Fibroblast of upper back skin (primary cell): ENCODE measurements at regions not wholly inside any gene's neighbourhood (a gene's known extent, or its start where the extent isn't known, plus 50 kb on each side); places are given as distances from the start of the nearest gene placed in this dataset.
A peak's percentile ranks its signal among the peaks of the same experiment; 100 is the strongest.
"Not testable (repeated sequence)": the region's sequence is repeated elsewhere in the genome, so short reads cannot be mapped to it uniquely, and the experiment has no call there.

ENCODE experiments used
- DNase-seq: peaks from one replicate; pipeline ENCODE4 v3.0.0-alpha.2; 2013

- DNase-seq = no peak
These were observed 185.2 kb downstream of the SHOX2 start for GRCh38 chr3:157920822-157921700.

GRCh38 chr3:157919319-157919887, 186.8 kb downstream of the SHOX2 start:
- no peak for DNase-seq

GRCh38 chr3:157918402-157918801, 187.8 kb downstream of the SHOX2 start:
- DNase-seq = no peak

GRCh38 chr3:157916672-157917071, 189.5 kb downstream of the SHOX2 start:
- DNase-seq = no peak

- no peak for DNase-seq
These were observed 191.3 kb downstream of the SHOX2 start for GRCh38 chr3:157914882-157915281.

GRCh38 chr3:157913741-157914150, 192.5 kb downstream of the SHOX2 start:
- DNase-seq = peak; percentile 45

- peak; percentile 36 for DNase-seq
These were observed 193.4 kb downstream of the SHOX2 start for GRCh38 chr3:157912514-157913451.

GRCh38 chr3:157906627-157907026, 199.6 kb downstream of the SHOX2 start:
- peak; percentile 64 for DNase-seq

- DNase-seq = no peak
These were observed 200.3 kb downstream of the SHOX2 start for GRCh38 chr3:157905885-157906284.

- not testable (repeated sequence) for DNase-seq
These were observed 203.5 kb downstream of the SHOX2 start for GRCh38 chr3:157902680-157903079.

- DNase-seq = no peak
These were observed 218.2 kb downstream of the SHOX2 start for GRCh38 chr3:157888040-157888439.

GRCh38 chr3:157876556-157876955, 229.7 kb downstream of the SHOX2 start:
- peak; percentile 6 for DNase-seq

- peak; percentile 25 for DNase-seq
These were observed 233.3 kb downstream of the SHOX2 start for GRCh38 chr3:157872902-157873301.

- DNase-seq = no peak
These were observed 234.3 kb downstream of the SHOX2 start for GRCh38 chr3:157871838-157872460.

- DNase-seq = no peak
These were observed 235.0 kb downstream of the SHOX2 start for GRCh38 chr3:157871248-157871647.

GRCh38 chr3:157868946-157869345, 237.3 kb downstream of the SHOX2 start:
- DNase-seq = peak; percentile 61

GRCh38 chr3:157868196-157868595, 238.0 kb downstream of the SHOX2 start:
- DNase-seq = peak; percentile 90

GRCh38 chr3:157865352-157866000, 240.7 kb downstream of the SHOX2 start:
- no peak for DNase-seq

GRCh38 chr3:157861076-157861765, 245.0 kb downstream of the SHOX2 start:
- DNase-seq = peak; percentile 67

GRCh38 chr3:157859541-157859940, 246.7 kb downstream of the SHOX2 start:
- no peak for DNase-seq

GRCh38 chr3:157858821-157859220, 247.4 kb downstream of the SHOX2 start:
- no peak for DNase-seq

- DNase-seq = peak; percentile 48
These were observed 248.8 kb downstream of the SHOX2 start for GRCh38 chr3:157857440-157857839.
